CD14-positive monocyte (primary cell): ENCODE measurements at regions not wholly inside any gene's neighbourhood (a gene's known extent, or its start where the extent isn't known, plus 50 kb on each side); places are given as distances from the start of the nearest gene placed in this dataset.

Experiments
- DNase-seq, 3 donors: peaks; one replicate each; pipeline ENCODE4 v3.0.0-alpha.2; 2011 to 2022
- H2AFZ ChIP-seq: 2 replicates; pipeline ENCODE4 v1.6.0; 2012; ENCODE audit warnings: mild to moderate bottlenecking, low read depth, low read length, inconsistent platforms; ENCODE audit not compliant: insufficient read depth, poor library complexity, severe bottlenecking
- H3K27ac ChIP-seq, 2 donors: 1 replicate in 1 of 2; 2 replicates in 1 of 2; pipeline ENCODE4 v1.5.1; 2012 to 2013; ENCODE audit warnings: low read length in 2 of 2, control low read depth in 1 of 2, inconsistent platforms in 1 of 2, low read depth in 1 of 2, mild to moderate bottlenecking in 1 of 2
- H3K27me3 ChIP-seq, 2 donors: one replicate each; pipeline versions ENCODE4 v1.6.0 to v1.6.1; 2011 to 2013; ENCODE audit warnings: low read length in 2 of 2; ENCODE audit not compliant: control insufficient read depth in 2 of 2, insufficient read depth in 2 of 2
- H3K36me3 ChIP-seq, 2 donors: replicated peaks in 1 of 2; 1 replicate in 1 of 2; 2 replicates in 1 of 2; pipeline versions ENCODE4 v1.5.1 to v1.6.1; 2012 to 2013; ENCODE audit warnings: low read length in 2 of 2, control low read depth in 1 of 2, inconsistent platforms in 1 of 2, mild to moderate bottlenecking in 1 of 2; ENCODE audit not compliant: insufficient read depth in 2 of 2, control insufficient read depth in 1 of 2
- H3K4me1 ChIP-seq, 2 donors: 1 replicate in 1 of 2; 2 replicates in 1 of 2; pipeline versions ENCODE4 v1.5.1 to v1.6.1; 2012 to 2013; ENCODE audit warnings: low read length in 2 of 2, control low read depth in 1 of 2, inconsistent platforms in 1 of 2, mild to moderate bottlenecking in 1 of 2, moderate library complexity in 1 of 2; ENCODE audit not compliant: insufficient read depth in 2 of 2, control insufficient read depth in 1 of 2
- H3K4me2 ChIP-seq: replicated peaks from 2 replicates; pipeline ENCODE3; 2012; ENCODE audit warnings: low read length, moderate library complexity, mild to moderate bottlenecking; ENCODE audit not compliant: poor library complexity, severe bottlenecking; ENCODE audit errors: extremely low read depth
- H3K4me3 ChIP-seq, 3 experiments: fragments of 200-600 bp in 1 of 3; sonication (generic) in 1 of 3; replicated peaks in 1 of 3; 1 replicate in 2 of 3; 2 replicates in 1 of 3; pipeline ENCODE4 v1.5.1; 2011 to 2013; ENCODE audit warnings: low read length in 3 of 3, mild to moderate bottlenecking in 3 of 3, control low read depth in 2 of 3, low read depth in 2 of 3, inconsistent platforms in 1 of 3, moderate library complexity in 1 of 3
- H3K79me2 ChIP-seq: 2 replicates; pipeline ENCODE4 v1.6.0; 2012; ENCODE audit warnings: mild to moderate bottlenecking, control low read depth, inconsistent platforms, low read length, moderate library complexity; ENCODE audit not compliant: insufficient read depth
- H3K9ac ChIP-seq: 2 replicates; pipeline ENCODE4 v1.6.0; 2017; ENCODE audit warnings: low read length, mild to moderate bottlenecking; ENCODE audit not compliant: insufficient read depth, poor library complexity, severe bottlenecking
- H3K9me3 ChIP-seq, 2 donors: replicated peaks in 1 of 2; 1 replicate in 1 of 2; 2 replicates in 1 of 2; pipeline versions ENCODE4 v1.5.1 to v1.6.1; 2012 to 2013; ENCODE audit warnings: low read length in 2 of 2, control low read depth in 1 of 2; ENCODE audit not compliant: control insufficient read depth in 1 of 2, insufficient read depth in 1 of 2
- H4K20me1 ChIP-seq: 2 replicates; pipeline ENCODE4 v1.6.0; 2012; ENCODE audit warnings: mild to moderate bottlenecking, low read length, control low read depth, moderate library complexity; ENCODE audit not compliant: insufficient read depth
- H3K27ac Mint-ChIP-seq, 7 donors: one replicate each; pipeline ENCODE4 v1.8.0; 2020; ENCODE audit warnings: mild to moderate bottlenecking in 7 of 7, mixed read lengths in 7 of 7, moderate library complexity in 6 of 7, inconsistent platforms in 2 of 7
- H3K27me3 Mint-ChIP-seq, 3 donors: one replicate each; pipeline ENCODE4 v1.8.0; 2021 to 2022; ENCODE audit warnings: low read depth in 3 of 3, mild to moderate bottlenecking in 3 of 3, mixed read lengths in 3 of 3, moderate library complexity in 3 of 3, inconsistent platforms in 1 of 3
- H3K36me3 Mint-ChIP-seq, 2 donors: one replicate each; pipeline ENCODE4 v1.8.0; 2020; ENCODE audit warnings: mixed read lengths in 2 of 2, inconsistent platforms in 1 of 2, mild to moderate bottlenecking in 1 of 2
- H3K4me1 Mint-ChIP-seq: one replicate; pipeline ENCODE4 v1.8.0; 2020; ENCODE audit warnings: mild to moderate bottlenecking, mixed read lengths
- H3K4me3 Mint-ChIP-seq, 2 donors: one replicate each; pipeline ENCODE4 v1.8.0; 2020; ENCODE audit warnings: mild to moderate bottlenecking in 2 of 2, mixed read lengths in 2 of 2, moderate library complexity in 1 of 2
- H3K9me3 Mint-ChIP-seq, 7 donors: one replicate each; pipeline ENCODE4 v1.8.0; 2020 to 2022; ENCODE audit warnings: mixed read lengths in 7 of 7, mild to moderate bottlenecking in 6 of 7, moderate library complexity in 6 of 7, inconsistent platforms in 2 of 7
- WGBS: methylation state at CpG from one replicate; pipeline ENCODE4 v1.1.5; 2013; ENCODE audit warnings: missing lambda C conversion rate; ENCODE audit not compliant: insufficient coverage; 5-methylcytosine and 5-hydroxymethylcytosine counted together
- intact Hi-C, 2 donors: fragments of 100-400 bp; cut with micrococcal nuclease; formaldehyde crosslinking; loops; one replicate each; pipeline versions ENCODE4 v1.15.0 to v1.15.1; 2023
- TF ChIP-seq, protein P1 (sequence below): fragments of 200-600 bp; IDR thresholded peaks from one replicate; pipeline ENCODE4 v1.8.0; 2022; ENCODE audit warnings: antibody characterized with exemption, mild to moderate bottlenecking

DNA sequence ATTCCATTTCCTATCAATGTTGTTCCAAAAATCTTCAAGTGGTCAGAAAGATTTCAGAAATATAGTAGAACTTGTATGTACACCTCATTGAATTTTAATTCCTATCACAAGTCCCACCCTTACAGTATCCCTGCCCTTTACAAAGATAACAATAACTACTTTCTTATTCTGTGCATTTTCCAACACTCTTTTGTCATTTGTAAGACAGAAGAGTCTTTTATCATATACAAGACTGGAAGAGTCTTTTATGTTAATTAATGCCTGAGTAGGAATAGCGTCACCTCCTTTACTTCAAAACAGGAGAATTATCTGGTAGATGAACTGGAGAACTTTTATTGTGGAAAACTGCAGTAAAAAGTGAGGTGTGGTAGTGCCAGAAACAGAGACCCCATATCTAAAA lies 193.9 kb upstream of the SEMA3C start:
- WGBS, result no CpG with 5 or more reads among the region's 1 CpG
- Histone ChIP-seq H3K4me1 (no peaks in the 10 kb centered on the region), H3K4me3 (no peak overlapping the region), H3K4me2 (no peak overlapping the region), H3K36me3 (no peaks in the 10 kb centered on the region), H3K9ac (no peak overlapping the region), H3K9me3 (no peaks in the 10 kb centered on the region), H4K20me1 (no peaks in the 10 kb centered on the region), H3K27ac (no peak overlapping the region), H2AFZ (no peak overlapping the region), H3K79me2 (no peaks in the 10 kb centered on the region), H3K27me3 (no peaks in the 10 kb centered on the region)
- TF ChIP-seq, protein P1, sequence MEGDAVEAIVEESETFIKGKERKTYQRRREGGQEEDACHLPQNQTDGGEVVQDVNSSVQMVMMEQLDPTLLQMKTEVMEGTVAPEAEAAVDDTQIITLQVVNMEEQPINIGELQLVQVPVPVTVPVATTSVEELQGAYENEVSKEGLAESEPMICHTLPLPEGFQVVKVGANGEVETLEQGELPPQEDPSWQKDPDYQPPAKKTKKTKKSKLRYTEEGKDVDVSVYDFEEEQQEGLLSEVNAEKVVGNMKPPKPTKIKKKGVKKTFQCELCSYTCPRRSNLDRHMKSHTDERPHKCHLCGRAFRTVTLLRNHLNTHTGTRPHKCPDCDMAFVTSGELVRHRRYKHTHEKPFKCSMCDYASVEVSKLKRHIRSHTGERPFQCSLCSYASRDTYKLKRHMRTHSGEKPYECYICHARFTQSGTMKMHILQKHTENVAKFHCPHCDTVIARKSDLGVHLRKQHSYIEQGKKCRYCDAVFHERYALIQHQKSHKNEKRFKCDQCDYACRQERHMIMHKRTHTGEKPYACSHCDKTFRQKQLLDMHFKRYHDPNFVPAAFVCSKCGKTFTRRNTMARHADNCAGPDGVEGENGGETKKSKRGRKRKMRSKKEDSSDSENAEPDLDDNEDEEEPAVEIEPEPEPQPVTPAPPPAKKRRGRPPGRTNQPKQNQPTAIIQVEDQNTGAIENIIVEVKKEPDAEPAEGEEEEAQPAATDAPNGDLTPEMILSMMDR, result no peak
- no peak for DNase-seq
- Mint-ChIP-seq H3K27me3 (peaks cover 2 to 4% (median 2%) of the 10 kb centered on the region in 3 donors), H3K27ac (no peak overlapping the region), H3K4me3 (no peak overlapping the region), H3K9me3 (no peaks in the 10 kb centered on the region), H3K4me1 (peaks cover 2% of the 10 kb centered on the region), H3K36me3 (no peaks in the 10 kb centered on the region)
- intact Hi-C loops, result no loop called here

GRCh38 chr7:81111781-81112540 lies 193.1 kb upstream of the SEMA3C start:
- WGBS, result 0% methylated on average over 3 of the region's 11 CpGs
- no peak for DNase-seq
- peak overlapping the region; percentile 9 for H2AFZ ChIP-seq

More at GRCh38 chr7:81111781-81112540, 193.1 kb upstream of the SEMA3C start:
- Histone ChIP-seq H3K36me3 (no peaks in the 10 kb centered on the region), H3K4me2 (no peak overlapping the region), H3K27ac (no peak overlapping the region), H3K79me2 (no peaks in the 10 kb centered on the region), H3K9ac (no peak overlapping the region), H4K20me1 (no peaks in the 10 kb centered on the region), H3K9me3 (no peaks in the 10 kb centered on the region), H3K27me3 (no peaks in the 10 kb centered on the region), H3K4me3 (no peak overlapping the region), H3K4me1 (no peaks in the 10 kb centered on the region)
- no peak overlapping the region for H3K4me3 Mint-ChIP-seq
- H3K4me1 Mint-ChIP-seq, result peaks cover 2% of the 10 kb centered on the region
- intact Hi-C loops, result no loop called here
- peaks cover 0 to 3% (median 0%) of the 10 kb centered on the region in 7 donors for H3K9me3 Mint-ChIP-seq
- no peak overlapping the region for H3K27ac Mint-ChIP-seq
- H3K36me3 Mint-ChIP-seq, result no peaks in the 10 kb centered on the region
- TF ChIP-seq, protein P1, result no peak
- H3K27me3 Mint-ChIP-seq, result peaks cover 2 to 4% (median 2%) of the 10 kb centered on the region in 3 donors
